Mesothelial cell of epicardium (in vitro differentiated cells): ENCODE measurements at regions not wholly inside any gene's neighbourhood (a gene's known extent, or its start where the extent isn't known, plus 50 kb on each side); places are given as distances from the start of the nearest gene placed in this dataset.

Source experiments
- DNase-seq, 2 experiments: peaks; one replicate each; pipeline ENCODE4 v3.0.0; 2021; ENCODE audit warnings: low spot score in 2 of 2; ENCODE audit not compliant: unreplicated experiment in 2 of 2
- H3K27ac Mint-ChIP-seq: 2 replicates; pipeline ENCODE4 v1.8.0; 2021; ENCODE audit warnings: mixed read lengths
- H3K27me3 Mint-ChIP-seq: 2 replicates; pipeline ENCODE4 v1.8.0; 2021; ENCODE audit warnings: low read depth, mixed read lengths
- H3K36me3 Mint-ChIP-seq: 2 replicates; pipeline ENCODE4 v1.8.0; 2021; ENCODE audit warnings: mixed read lengths
- H3K4me1 Mint-ChIP-seq: 2 replicates; pipeline ENCODE4 v1.8.0; 2021; ENCODE audit warnings: mixed read lengths
- H3K4me3 Mint-ChIP-seq: 2 replicates; pipeline ENCODE4 v1.8.0; 2021; ENCODE audit warnings: mild to moderate bottlenecking, moderate library complexity, mixed read lengths
- H3K9me3 Mint-ChIP-seq: 2 replicates; pipeline ENCODE4 v1.8.0; 2021; ENCODE audit warnings: mixed read lengths
- TF ChIP-seq, protein P1 (sequence below): fragments of 200-600 bp; sonication (generic); IDR thresholded peaks from one replicate; pipeline ENCODE4 v1.5.0; 2021; ENCODE audit warnings: antibody characterized with exemption; ENCODE audit not compliant: unreplicated experiment

DNA sequence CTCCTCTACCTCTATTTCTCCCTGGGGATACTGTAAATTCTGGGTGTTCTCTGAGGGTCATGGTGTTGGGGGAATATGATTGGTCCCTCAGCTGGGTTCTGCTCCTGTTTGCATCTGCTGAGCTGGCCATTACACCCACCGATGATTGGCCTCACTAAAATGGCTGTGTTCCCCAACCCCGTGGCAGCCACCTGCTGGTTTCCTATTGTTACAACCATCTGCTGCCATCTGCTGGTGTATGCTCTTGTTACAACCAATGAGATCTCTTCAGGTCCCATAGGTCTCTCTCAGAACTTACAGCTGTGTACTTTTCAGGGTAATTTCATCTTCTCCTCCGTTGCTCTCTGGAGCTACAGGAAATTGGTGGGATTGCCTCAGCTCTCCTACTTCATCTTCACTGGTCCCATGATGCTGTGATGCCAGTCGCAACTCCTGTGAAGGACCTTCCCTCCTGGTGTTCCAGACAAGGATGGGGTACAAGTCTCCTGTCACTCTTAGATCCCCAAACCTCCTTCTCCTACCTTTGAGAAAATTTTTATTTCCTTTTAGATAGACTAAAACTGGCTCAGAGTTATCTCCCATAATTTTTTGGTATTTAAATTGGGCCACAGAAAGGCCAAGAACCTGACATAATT is 303.5 kb upstream of the SMIM30 start:
- peak; percentile 48 to 73 for DNase-seq
- Mint-ChIP-seq H3K4me1 (peaks cover 13% of the 10 kb centered on the region), H3K9me3 (no peaks in the 10 kb centered on the region), H3K4me3 (no peak overlapping the region), H3K36me3 (no peaks in the 10 kb centered on the region), H3K27ac (no peak overlapping the region), H3K27me3 (peaks cover 2% of the 10 kb centered on the region)
- TF ChIP-seq, protein P1, sequence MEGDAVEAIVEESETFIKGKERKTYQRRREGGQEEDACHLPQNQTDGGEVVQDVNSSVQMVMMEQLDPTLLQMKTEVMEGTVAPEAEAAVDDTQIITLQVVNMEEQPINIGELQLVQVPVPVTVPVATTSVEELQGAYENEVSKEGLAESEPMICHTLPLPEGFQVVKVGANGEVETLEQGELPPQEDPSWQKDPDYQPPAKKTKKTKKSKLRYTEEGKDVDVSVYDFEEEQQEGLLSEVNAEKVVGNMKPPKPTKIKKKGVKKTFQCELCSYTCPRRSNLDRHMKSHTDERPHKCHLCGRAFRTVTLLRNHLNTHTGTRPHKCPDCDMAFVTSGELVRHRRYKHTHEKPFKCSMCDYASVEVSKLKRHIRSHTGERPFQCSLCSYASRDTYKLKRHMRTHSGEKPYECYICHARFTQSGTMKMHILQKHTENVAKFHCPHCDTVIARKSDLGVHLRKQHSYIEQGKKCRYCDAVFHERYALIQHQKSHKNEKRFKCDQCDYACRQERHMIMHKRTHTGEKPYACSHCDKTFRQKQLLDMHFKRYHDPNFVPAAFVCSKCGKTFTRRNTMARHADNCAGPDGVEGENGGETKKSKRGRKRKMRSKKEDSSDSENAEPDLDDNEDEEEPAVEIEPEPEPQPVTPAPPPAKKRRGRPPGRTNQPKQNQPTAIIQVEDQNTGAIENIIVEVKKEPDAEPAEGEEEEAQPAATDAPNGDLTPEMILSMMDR: peak; percentile 78

DNA sequence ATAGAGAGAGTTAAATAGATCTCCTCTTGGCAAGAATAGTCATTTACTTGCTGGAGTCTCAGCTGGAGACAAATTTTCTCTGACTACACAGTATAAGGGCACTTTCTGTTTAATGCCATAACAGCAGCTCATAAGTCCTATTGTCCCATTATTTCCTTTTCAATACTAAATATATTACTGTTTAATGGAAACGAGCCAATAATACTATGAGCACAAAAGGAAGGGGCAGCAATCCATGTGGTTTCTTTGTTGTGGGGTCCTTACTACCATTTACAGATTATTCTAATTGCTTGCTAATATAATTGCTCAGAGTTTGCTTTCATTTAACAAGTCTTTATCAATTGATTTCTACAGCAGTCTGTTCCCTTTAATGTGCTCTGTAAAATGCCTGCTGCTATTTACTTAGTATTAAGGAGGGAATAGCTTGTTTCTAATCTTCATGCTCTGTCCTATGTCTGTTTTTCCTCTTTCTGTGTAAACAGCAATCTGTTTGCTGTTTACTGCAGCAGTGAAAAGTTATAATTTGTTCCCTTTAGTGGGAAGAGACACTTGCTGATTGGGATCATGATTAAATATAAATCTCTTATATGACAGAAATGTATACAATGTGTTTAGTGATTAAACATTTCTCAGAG is 296.2 kb upstream of the SMIM30 start:
- Mint-ChIP-seq H3K36me3 (no peaks in the 10 kb centered on the region), H3K9me3 (no peaks in the 10 kb centered on the region), H3K27ac (no peak overlapping the region), H3K4me3 (no peak overlapping the region), H3K4me1 (peaks cover 11% of the 10 kb centered on the region), H3K27me3 (peaks cover 6% of the 10 kb centered on the region)
- TF ChIP-seq, protein P1: no peak
- DNase-seq: no peak

DNA sequence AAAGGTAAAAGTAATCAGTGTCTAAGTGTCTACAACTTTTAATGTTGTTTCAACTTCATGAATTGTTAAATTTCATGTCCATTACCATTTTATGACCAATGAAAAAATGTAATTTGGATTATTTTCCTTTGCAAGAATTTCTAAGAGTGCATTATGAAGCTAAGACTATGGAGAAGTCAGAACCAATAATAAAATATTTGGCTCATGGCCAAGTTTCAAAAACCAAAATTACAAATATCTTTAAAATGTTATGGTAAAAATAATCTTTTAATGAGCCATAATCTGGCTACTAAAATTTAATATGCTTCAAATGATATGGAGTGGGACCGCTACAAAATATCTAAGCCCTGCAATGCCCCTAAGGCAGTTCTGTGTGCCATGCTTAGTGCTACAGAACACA is 294.1 kb upstream of the SMIM30 start:
- Mint-ChIP-seq H3K27ac (no peak overlapping the region), H3K4me1 (peaks cover 24% of the 10 kb centered on the region), H3K36me3 (no peaks in the 10 kb centered on the region), H3K27me3 (peaks cover 8% of the 10 kb centered on the region), H3K9me3 (no peaks in the 10 kb centered on the region), H3K4me3 (no peak overlapping the region)
- DNase-seq: no peak
- TF ChIP-seq, protein P1: no peak

DNA sequence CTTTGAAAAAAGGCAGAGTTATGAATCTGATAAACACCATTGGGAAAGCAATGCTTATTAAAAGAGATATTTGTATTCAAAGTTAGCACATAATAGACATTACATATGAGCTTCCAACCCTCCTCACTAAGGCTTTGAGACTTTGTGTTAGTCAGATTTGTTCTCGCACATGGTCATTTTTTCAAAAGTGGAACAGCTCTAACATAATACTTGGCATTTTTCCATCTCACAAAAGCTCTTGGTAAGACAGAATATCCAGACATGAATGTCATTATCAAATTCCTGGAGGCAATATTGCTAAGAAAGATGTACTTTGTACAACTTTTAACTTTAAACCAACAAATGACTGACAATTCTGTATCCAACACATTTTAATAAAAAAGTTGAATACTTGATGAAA is 292.4 kb upstream of the SMIM30 start:
- no peaks in the 10 kb centered on the region for H3K36me3 Mint-ChIP-seq
- H3K27me3 Mint-ChIP-seq: peaks cover 8% of the 10 kb centered on the region
- DNase-seq: no peak
- H3K4me1 Mint-ChIP-seq: peaks cover 37% of the 10 kb centered on the region
- H3K4me3 Mint-ChIP-seq: no peak overlapping the region
- H3K9me3 Mint-ChIP-seq: no peaks in the 10 kb centered on the region
- H3K27ac Mint-ChIP-seq: no peak overlapping the region
- TF ChIP-seq, protein P1: no peak

DNA sequence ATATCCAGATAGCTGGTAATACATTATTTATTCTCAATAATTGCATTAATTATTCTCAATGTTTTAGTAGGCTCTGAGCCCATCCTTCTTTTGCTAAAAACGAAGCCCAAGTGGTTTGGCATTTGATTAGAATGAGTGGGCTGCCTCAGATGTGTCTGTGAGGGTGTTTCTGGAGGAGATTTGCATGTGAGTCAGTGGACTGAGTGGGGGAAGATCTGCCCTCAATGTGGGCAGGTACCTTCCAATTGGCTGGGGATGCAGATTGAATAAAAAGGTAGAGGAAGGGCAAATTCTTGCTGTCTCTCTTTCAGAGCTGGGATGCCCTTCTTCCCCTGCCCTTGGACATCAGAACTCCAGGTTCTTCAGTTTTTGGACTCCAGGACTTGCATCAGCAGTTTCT is 290.6 kb upstream of the SMIM30 start:
- DNase-seq: no peak
- Mint-ChIP-seq H3K4me3 (no peak overlapping the region), H3K9me3 (no peaks in the 10 kb centered on the region), H3K27ac (no peak overlapping the region), H3K36me3 (no peaks in the 10 kb centered on the region), H3K4me1 (peaks cover 39% of the 10 kb centered on the region), H3K27me3 (peaks cover 4% of the 10 kb centered on the region)
- TF ChIP-seq, protein P1: no peak
